Activated B cell treated with CpG ODN at 0.5 μM for 24 hours (primary cell): ENCODE measurements at regions not wholly inside any gene's neighbourhood (a gene's known extent, or its start where the extent isn't known, plus 50 kb on each side); places are given as distances from the start of the nearest gene placed in this dataset.

Source experiments
- ATAC-seq: fragments of 200-7000 bp; cut with Tn5 transposase; one replicate; pipeline ENCODE4 v1.10.0; 2021; ENCODE audit warnings: low read depth, mild to moderate bottlenecking, moderate library complexity
- CTCF ChIA-PET: fragments of 350-600 bp; sonication (Branson Sonifier 250); formaldehyde crosslinking; loops from one replicate; lab custom pipeline; 2021; ENCODE audit warnings: antibody characterized with exemption; lab: Charles Lee
- POLR2A ChIA-PET: fragments of 350-600 bp; sonication (Branson Sonifier 250); formaldehyde crosslinking; loops from one replicate; lab custom pipeline; 2021; ENCODE audit warnings: antibody characterized with exemption; lab: Charles Lee
- DNase-seq: peaks from one replicate; pipeline ENCODE4 v3.0.0; 2022
- H3K27ac Mint-ChIP-seq: one replicate; pipeline ENCODE4 v1.8.0; 2020; ENCODE audit warnings: mixed read lengths
- H3K27me3 Mint-ChIP-seq: one replicate; pipeline ENCODE4 v1.8.0; 2021; ENCODE audit warnings: mixed read lengths
- H3K36me3 Mint-ChIP-seq: one replicate; pipeline ENCODE4 v1.8.0; 2021; ENCODE audit warnings: low read depth, mixed read lengths
- H3K4me1 Mint-ChIP-seq: one replicate; pipeline ENCODE4 v1.8.0; 2021; ENCODE audit warnings: mixed read lengths
- H3K4me3 Mint-ChIP-seq: one replicate; pipeline ENCODE4 v1.8.0; 2020; ENCODE audit warnings: mild to moderate bottlenecking, mixed read lengths
- H3K9me3 Mint-ChIP-seq: one replicate; pipeline ENCODE4 v1.8.0; 2020; ENCODE audit warnings: mixed read lengths
- intact Hi-C: fragments of 100-400 bp; cut with micrococcal nuclease; formaldehyde crosslinking; loops from one replicate; pipeline ENCODE4 v1.15.1; 2024
- TF ChIP-seq, protein P1 (sequence below): fragments of 200-600 bp; IDR thresholded peaks from one replicate; pipeline ENCODE4 v1.8.0; 2022; ENCODE audit warnings: antibody characterized with exemption, mild to moderate bottlenecking

DNA sequence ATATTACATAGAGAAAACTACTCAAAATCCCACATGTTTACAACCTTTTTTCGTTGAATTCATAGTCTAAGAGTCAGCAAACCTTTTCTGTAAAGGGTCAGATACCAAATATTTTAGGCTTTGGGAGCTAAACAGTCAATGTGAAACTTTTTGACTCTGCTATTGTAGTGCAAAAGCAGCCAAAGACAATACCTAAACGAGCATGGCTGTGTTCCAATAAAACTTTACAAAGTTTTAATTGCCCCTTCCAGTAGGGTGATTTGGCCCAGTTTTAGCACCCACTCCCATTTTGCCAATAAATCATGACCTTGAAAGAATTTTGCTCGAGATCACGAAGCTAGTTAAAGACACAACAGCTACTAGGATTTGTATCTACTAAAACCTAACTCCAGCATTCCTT is 147.2 kb downstream of the ANKRD50 start:
- H3K9me3 Mint-ChIP-seq, result no peaks in the 10 kb centered on the region
- TF ChIP-seq, protein P1, sequence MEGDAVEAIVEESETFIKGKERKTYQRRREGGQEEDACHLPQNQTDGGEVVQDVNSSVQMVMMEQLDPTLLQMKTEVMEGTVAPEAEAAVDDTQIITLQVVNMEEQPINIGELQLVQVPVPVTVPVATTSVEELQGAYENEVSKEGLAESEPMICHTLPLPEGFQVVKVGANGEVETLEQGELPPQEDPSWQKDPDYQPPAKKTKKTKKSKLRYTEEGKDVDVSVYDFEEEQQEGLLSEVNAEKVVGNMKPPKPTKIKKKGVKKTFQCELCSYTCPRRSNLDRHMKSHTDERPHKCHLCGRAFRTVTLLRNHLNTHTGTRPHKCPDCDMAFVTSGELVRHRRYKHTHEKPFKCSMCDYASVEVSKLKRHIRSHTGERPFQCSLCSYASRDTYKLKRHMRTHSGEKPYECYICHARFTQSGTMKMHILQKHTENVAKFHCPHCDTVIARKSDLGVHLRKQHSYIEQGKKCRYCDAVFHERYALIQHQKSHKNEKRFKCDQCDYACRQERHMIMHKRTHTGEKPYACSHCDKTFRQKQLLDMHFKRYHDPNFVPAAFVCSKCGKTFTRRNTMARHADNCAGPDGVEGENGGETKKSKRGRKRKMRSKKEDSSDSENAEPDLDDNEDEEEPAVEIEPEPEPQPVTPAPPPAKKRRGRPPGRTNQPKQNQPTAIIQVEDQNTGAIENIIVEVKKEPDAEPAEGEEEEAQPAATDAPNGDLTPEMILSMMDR, result no peak
- POLR2A ChIA-PET, result no interaction called here
- CTCF ChIA-PET, result no interaction called here
- intact Hi-C loops, result no loop called here
- H3K27me3 Mint-ChIP-seq, result no peaks in the 10 kb centered on the region
- DNase-seq (no peak), ATAC-seq (no peak)
- no peak overlapping the region for H3K4me3 Mint-ChIP-seq
- H3K36me3 Mint-ChIP-seq, result no peaks in the 10 kb centered on the region
- H3K27ac Mint-ChIP-seq, result no peak overlapping the region
- H3K4me1 Mint-ChIP-seq, result no peaks in the 10 kb centered on the region

DNA sequence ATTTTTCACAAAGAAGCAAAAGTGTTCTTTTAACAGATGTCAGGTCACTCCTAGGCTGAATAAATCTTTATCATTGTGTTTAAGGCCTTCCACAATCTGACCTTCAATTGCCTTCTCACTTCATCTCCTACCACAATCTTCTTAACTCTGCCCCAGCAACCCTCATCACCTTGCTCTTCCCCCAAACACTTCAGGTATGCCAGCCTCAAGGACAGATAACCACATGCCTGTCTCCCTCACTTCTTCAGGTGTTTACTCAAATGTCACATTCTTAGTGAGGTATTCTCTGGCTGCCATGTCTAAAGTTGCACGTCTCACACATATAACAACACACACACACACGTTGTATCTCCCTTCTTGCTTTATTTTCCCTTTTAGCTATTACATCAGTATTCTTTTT is 146.5 kb downstream of the ANKRD50 start:
- intact Hi-C loops, result no loop called here
- CTCF ChIA-PET, result no interaction called here
- TF ChIP-seq, protein P1, result no peak
- POLR2A ChIA-PET, result no interaction called here
- Mint-ChIP-seq H3K4me3 (no peak overlapping the region), H3K4me1 (no peaks in the 10 kb centered on the region), H3K9me3 (no peaks in the 10 kb centered on the region), H3K36me3 (no peaks in the 10 kb centered on the region), H3K27me3 (no peaks in the 10 kb centered on the region), H3K27ac (no peak overlapping the region)
- DNase-seq (no peak), ATAC-seq (no peak)

DNA sequence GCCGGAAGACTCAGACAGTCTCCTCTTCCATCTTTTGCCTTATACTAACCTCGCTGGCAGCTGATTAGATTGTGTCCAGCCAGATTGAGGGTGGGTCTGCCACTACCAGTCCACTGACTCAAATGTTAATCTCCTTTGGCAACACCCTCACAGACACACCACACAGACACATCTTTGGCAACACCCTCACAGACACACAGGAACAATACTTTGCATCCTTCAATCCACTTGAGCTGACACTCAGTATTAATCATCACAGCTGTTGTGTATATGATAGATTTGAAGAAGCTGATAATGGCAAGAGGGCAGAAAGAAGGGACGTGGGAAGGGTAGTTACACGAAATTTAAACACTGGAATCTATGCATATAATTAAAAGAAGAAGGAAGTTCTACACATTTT is 139.5 kb downstream of the ANKRD50 start:
- H3K4me1 Mint-ChIP-seq, result no peaks in the 10 kb centered on the region
- ATAC-seq (no peak), DNase-seq (no peak)
- TF ChIP-seq, protein P1, result no peak
- H3K27ac Mint-ChIP-seq, result no peak overlapping the region
- no peak overlapping the region for H3K4me3 Mint-ChIP-seq
- H3K36me3 Mint-ChIP-seq, result no peaks in the 10 kb centered on the region
- CTCF ChIA-PET, result no interaction called here
- intact Hi-C loops, result no loop called here
- H3K27me3 Mint-ChIP-seq, result no peaks in the 10 kb centered on the region
- POLR2A ChIA-PET, result no interaction called here
- peaks cover 7% of the 10 kb centered on the region for H3K9me3 Mint-ChIP-seq

DNA sequence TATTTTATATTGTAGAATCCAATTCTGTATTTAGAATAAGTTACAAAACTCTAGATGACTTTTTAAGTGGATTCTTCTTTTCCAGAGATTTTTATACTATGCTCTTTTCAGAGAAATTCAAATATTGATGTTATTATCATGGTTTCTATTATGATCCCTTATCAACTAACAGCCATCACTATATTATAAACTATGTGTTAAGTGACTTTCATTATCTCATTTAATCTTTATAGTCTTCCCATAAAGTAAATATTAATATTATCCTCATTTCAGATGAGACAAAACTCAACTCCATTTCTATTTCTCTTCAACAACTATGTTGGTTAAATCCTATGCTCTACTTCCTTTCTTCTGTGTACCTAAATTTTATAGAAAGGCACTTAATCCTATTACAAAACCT is 132.6 kb downstream of the ANKRD50 start:
- ATAC-seq (no peak), DNase-seq (no peak)
- intact Hi-C loops, result no loop called here
- ChIA-PET CTCF (no interaction called here), POLR2A (no interaction called here)
- TF ChIP-seq, protein P1, result no peak
- Mint-ChIP-seq H3K27ac (no peak overlapping the region), H3K4me3 (no peak overlapping the region), H3K36me3 (no peaks in the 10 kb centered on the region), H3K27me3 (no peaks in the 10 kb centered on the region), H3K4me1 (no peaks in the 10 kb centered on the region), H3K9me3 (peaks cover 9% of the 10 kb centered on the region)

DNA sequence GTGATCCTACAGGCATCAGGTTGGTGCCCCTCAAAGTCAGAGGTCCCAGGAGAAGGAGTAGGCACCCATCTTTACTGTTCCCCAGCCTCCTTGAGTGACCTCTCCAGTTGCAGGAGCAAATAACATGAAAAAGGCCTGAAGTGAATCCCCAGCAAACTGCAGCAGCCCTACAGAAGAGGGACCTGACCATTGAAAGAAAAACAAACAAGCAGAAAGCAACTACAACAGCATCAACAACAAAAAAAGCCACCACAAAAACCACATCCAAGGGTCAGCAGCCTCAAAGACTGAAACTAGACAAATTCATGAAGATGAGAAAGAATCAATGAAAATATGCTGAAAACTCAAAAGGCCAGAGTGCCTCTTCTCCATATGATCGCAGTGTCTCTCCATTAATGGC is 128.7 kb downstream of the ANKRD50 start:
- POLR2A ChIA-PET, result no interaction called here
- ATAC-seq (no peak), DNase-seq (no peak)
- CTCF ChIA-PET, result no interaction called here
- no peaks in the 10 kb centered on the region for H3K4me1 Mint-ChIP-seq
- intact Hi-C loops, result no loop called here
- no peak overlapping the region for H3K27ac Mint-ChIP-seq
- H3K4me3 Mint-ChIP-seq, result no peak overlapping the region
- TF ChIP-seq, protein P1, result no peak
- no peaks in the 10 kb centered on the region for H3K36me3 Mint-ChIP-seq
- no peaks in the 10 kb centered on the region for H3K27me3 Mint-ChIP-seq
- H3K9me3 Mint-ChIP-seq, result peaks cover 6% of the 10 kb centered on the region
